HEK293 (cell line): ENCODE measurements at regions not wholly inside any gene's neighbourhood (a gene's known extent, or its start where the extent isn't known, plus 50 kb on each side); places are given as distances from the start of the nearest gene placed in this dataset.

ENCODE experiments used
- ZNF121 ChIP-seq: fragments of 450-650 bp; formaldehyde crosslinking; IDR thresholded peaks from 2 replicates; pipeline ENCODE4 v1.5.1; 2016; ENCODE audit warnings: missing biosample characterization, missing genetic modification characterization
- ZNF274 ChIP-seq, 2 experiments: fragments of 200-500 bp in 1 of 2; fragments of 450-650 bp in 1 of 2; sonication (Bioruptor generic) in 1 of 2; formaldehyde crosslinking in 1 of 2; IDR thresholded peaks; 2 replicates each; pipeline versions ENCODE4 v1.5.1 to v1.6.1; 2014 to 2016; ENCODE audit warnings: borderline replicate concordance in 1 of 2, inconsistent platforms in 1 of 2, low read length in 1 of 2, missing biosample characterization in 1 of 2, missing genetic modification characterization in 1 of 2
- ZNF747 ChIP-seq: fragments of 450-650 bp; formaldehyde crosslinking; IDR thresholded peaks from 2 replicates; pipeline ENCODE4 v1.5.1; 2016; ENCODE audit warnings: missing biosample characterization, missing genetic modification characterization
- ZNF791 ChIP-seq: fragments of 450-650 bp; formaldehyde crosslinking; IDR thresholded peaks from 2 replicates; pipeline ENCODE4 v1.5.1; 2016; ENCODE audit warnings: missing biosample characterization, missing genetic modification characterization
- TF ChIP-seq, protein P1 (sequence below): fragments of 450-650 bp; formaldehyde crosslinking; IDR thresholded peaks from 2 replicates; pipeline ENCODE4 v1.5.1; 2016; ENCODE audit warnings: missing biosample characterization, missing genetic modification characterization
- TF ChIP-seq, protein P2 (sequence below): fragments of 450-650 bp; formaldehyde crosslinking; IDR thresholded peaks from 2 replicates; pipeline ENCODE4 v1.5.1; 2017; ENCODE audit warnings: missing biosample characterization, mild to moderate bottlenecking, missing genetic modification characterization, moderate library complexity
- TF ChIP-seq, protein P3 (sequence below): fragments of 450-650 bp; formaldehyde crosslinking; IDR thresholded peaks from 2 replicates; pipeline ENCODE4 v1.5.1; 2016; ENCODE audit warnings: missing biosample characterization, missing genetic modification characterization
- TF ChIP-seq, protein P4 (sequence below): fragments of 450-650 bp; formaldehyde crosslinking; IDR thresholded peaks from 2 replicates; pipeline ENCODE4 v1.5.1; 2017; ENCODE audit warnings: missing biosample characterization, missing genetic modification characterization
- TF ChIP-seq, protein P5 (sequence below): sonication (generic); formaldehyde crosslinking; IDR thresholded peaks from 2 replicates; pipeline ENCODE4 v1.8.1; 2022; ENCODE audit warnings: mild to moderate bottlenecking, moderate library complexity, missing genetic modification reagents

DNA sequence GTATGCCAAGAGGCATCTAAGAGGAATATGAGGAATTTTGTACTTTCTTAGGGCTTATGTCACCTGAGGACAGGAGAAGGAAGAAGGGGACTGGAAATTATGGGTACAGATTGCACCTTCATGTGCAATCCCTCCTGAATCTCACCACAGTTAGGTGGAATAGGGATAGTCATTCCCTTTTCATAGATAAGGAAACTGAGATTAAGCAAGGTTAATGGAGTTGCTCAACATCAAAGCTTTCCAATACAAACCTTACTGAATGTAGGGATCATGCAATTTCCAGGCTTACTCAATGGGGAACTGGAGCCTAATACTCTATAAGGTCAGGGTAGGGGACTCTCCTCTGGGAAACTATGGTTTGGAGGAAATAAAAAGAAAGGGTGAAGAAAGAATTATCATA is 133.0 kb downstream of the C11orf87 start:
- TF ChIP-seq, protein P1, sequence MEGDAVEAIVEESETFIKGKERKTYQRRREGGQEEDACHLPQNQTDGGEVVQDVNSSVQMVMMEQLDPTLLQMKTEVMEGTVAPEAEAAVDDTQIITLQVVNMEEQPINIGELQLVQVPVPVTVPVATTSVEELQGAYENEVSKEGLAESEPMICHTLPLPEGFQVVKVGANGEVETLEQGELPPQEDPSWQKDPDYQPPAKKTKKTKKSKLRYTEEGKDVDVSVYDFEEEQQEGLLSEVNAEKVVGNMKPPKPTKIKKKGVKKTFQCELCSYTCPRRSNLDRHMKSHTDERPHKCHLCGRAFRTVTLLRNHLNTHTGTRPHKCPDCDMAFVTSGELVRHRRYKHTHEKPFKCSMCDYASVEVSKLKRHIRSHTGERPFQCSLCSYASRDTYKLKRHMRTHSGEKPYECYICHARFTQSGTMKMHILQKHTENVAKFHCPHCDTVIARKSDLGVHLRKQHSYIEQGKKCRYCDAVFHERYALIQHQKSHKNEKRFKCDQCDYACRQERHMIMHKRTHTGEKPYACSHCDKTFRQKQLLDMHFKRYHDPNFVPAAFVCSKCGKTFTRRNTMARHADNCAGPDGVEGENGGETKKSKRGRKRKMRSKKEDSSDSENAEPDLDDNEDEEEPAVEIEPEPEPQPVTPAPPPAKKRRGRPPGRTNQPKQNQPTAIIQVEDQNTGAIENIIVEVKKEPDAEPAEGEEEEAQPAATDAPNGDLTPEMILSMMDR (tag by site-specific recombination) = no peak
- TF ChIP-seq, protein P2, sequence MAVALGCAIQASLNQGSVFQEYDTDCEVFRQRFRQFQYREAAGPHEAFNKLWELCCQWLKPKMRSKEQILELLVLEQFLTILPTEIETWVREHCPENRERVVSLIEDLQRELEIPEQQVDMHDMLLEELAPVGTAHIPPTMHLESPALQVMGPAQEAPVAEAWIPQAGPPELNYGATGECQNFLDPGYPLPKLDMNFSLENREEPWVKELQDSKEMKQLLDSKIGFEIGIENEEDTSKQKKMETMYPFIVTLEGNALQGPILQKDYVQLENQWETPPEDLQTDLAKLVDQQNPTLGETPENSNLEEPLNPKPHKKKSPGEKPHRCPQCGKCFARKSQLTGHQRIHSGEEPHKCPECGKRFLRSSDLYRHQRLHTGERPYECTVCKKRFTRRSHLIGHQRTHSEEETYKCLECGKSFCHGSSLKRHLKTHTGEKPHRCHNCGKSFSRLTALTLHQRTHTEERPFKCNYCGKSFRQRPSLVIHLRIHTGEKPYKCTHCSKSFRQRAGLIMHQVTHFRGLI (tag by site-specific recombination) = no peak
- TF ChIP-seq, protein P3, sequence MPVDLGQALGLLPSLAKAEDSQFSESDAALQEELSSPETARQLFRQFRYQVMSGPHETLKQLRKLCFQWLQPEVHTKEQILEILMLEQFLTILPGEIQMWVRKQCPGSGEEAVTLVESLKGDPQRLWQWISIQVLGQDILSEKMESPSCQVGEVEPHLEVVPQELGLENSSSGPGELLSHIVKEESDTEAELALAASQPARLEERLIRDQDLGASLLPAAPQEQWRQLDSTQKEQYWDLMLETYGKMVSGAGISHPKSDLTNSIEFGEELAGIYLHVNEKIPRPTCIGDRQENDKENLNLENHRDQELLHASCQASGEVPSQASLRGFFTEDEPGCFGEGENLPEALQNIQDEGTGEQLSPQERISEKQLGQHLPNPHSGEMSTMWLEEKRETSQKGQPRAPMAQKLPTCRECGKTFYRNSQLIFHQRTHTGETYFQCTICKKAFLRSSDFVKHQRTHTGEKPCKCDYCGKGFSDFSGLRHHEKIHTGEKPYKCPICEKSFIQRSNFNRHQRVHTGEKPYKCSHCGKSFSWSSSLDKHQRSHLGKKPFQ (tag by site-specific recombination) = no peak
- no peak for TF ChIP-seq ZNF121
- no peak for TF ChIP-seq ZNF747
- TF ChIP-seq ZNF274 (IDR thresholded peaks at IDR 0.05; ENCODE audit: low read length) = no peak
- no peak for TF ChIP-seq ZNF274 (tag by site-specific recombination; IDR thresholded peaks at IDR 0.05; ENCODE audit: borderline replicate concordance)
- TF ChIP-seq, protein P4, sequence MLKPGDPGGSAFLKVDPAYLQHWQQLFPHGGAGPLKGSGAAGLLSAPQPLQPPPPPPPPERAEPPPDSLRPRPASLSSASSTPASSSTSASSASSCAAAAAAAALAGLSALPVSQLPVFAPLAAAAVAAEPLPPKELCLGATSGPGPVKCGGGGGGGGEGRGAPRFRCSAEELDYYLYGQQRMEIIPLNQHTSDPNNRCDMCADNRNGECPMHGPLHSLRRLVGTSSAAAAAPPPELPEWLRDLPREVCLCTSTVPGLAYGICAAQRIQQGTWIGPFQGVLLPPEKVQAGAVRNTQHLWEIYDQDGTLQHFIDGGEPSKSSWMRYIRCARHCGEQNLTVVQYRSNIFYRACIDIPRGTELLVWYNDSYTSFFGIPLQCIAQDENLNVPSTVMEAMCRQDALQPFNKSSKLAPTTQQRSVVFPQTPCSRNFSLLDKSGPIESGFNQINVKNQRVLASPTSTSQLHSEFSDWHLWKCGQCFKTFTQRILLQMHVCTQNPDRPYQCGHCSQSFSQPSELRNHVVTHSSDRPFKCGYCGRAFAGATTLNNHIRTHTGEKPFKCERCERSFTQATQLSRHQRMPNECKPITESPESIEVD (tag by site-specific recombination) = no peak
- TF ChIP-seq, protein P5, sequence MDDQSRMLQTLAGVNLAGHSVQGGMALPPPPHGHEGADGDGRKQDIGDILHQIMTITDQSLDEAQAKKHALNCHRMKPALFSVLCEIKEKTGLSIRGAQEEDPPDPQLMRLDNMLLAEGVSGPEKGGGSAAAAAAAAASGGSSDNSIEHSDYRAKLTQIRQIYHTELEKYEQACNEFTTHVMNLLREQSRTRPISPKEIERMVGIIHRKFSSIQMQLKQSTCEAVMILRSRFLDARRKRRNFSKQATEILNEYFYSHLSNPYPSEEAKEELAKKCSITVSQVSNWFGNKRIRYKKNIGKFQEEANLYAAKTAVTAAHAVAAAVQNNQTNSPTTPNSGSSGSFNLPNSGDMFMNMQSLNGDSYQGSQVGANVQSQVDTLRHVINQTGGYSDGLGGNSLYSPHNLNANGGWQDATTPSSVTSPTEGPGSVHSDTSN = no peak
- no peak for TF ChIP-seq ZNF791 (tag by site-specific recombination)
